GM19324 (cell line): ENCODE measurements at regions not wholly inside any gene's neighbourhood (a gene's known extent, or its start where the extent isn't known, plus 50 kb on each side); places are given as distances from the start of the nearest gene placed in this dataset.
"Not testable (repeated sequence)": the region's sequence is repeated elsewhere in the genome, so short reads cannot be mapped to it uniquely, and the experiment has no call there.

Source experiments
- ATAC-seq: cut with Tn5 transposase; IDR thresholded peaks from one replicate; pipeline ENCODE4 v1.9.1; 2021; ENCODE audit warnings: mild to moderate bottlenecking, moderate library complexity; ENCODE audit not compliant: unreplicated experiment, low FRiP score

- no peak for ATAC-seq
Observed at GRCh38 chr21:35556536-35556935, 503.8 kb downstream of the SETD4 start.

GRCh38 chr21:35552483-35552882, 503.4 kb upstream of the RUNX1 start:
- ATAC-seq, result not testable (repeated sequence)

GRCh38 chr21:35548904-35549615, 500.0 kb upstream of the RUNX1 start:
- no peak for ATAC-seq

- no peak for ATAC-seq
Observed at GRCh38 chr21:35547946-35548774, 499.1 kb upstream of the RUNX1 start.

- ATAC-seq, result no peak
Observed at GRCh38 chr21:35543746-35544145, 494.6 kb upstream of the RUNX1 start.

GRCh38 chr21:35540950-35541638, 492.0 kb upstream of the RUNX1 start:
- ATAC-seq, result no peak

GRCh38 chr21:35538386-35538785, 489.3 kb upstream of the RUNX1 start:
- ATAC-seq, result no peak

GRCh38 chr21:35537604-35538003, 488.5 kb upstream of the RUNX1 start:
- ATAC-seq, result no peak

DNA sequence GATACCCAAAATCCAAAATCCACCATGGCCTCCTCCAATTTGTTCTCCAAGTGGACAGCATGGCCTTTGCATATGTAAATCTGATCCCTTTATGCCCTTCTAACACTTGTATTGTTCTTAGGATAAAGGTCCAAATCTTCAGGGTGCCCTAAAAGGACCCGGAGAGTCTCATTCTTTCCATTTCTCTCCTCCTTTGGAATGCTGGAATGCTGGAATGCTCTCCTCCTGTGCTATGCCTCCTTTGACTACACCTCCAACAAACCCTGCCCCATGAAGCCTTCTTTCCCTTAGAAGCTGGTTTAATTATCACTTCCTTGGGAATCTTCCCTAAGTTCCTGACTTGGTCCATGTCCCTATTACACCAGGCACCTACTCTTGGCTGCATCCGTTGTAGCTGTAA, 484.8 kb upstream of the RUNX1 start:
- no peak for ATAC-seq

DNA sequence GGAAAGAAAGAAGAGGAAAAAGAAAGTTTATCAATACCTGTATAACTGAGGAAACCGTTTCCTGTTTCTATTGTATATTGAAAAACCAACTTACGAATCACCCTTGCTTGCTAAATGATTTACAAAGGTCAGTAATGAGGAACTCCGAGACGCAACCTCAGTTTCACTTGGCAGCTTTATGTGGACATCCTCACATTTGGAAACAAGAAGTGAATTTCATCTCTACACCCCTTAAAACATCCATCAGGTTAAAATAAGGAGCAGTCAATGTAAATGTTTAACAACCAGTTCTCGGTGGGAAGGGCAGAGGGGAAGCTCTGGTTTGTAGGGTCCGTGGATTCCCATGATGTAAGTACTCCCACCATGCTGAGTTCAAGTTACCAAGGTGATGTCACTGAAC, 481.7 kb upstream of the RUNX1 start:
- no peak for ATAC-seq

- ATAC-seq, result no peak
Observed at GRCh38 chr21:35529171-35529863, 480.2 kb upstream of the RUNX1 start.

GRCh38 chr21:35528116-35529042, 479.3 kb upstream of the RUNX1 start:
- ATAC-seq, result peak; percentile 40

DNA sequence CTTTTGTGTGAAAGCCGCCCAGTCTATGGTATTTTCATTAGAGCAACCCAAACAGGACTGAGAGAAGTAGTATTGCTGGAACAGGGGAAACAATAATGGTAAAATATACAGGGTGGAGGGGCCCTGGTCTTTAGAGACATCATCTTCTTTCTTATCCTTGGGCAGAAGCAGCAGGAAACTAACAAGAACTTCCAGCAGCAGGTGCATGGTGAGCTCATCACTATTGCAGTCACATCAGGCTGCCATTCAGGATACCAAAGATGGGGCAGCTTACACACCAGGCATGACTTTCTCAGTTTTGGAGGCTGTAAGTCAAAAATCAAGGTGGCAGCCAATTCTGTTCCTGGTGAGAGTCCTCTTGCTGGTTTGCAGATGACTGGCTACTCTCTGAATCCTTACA, 478.3 kb upstream of the RUNX1 start:
- ATAC-seq, result no peak

DNA sequence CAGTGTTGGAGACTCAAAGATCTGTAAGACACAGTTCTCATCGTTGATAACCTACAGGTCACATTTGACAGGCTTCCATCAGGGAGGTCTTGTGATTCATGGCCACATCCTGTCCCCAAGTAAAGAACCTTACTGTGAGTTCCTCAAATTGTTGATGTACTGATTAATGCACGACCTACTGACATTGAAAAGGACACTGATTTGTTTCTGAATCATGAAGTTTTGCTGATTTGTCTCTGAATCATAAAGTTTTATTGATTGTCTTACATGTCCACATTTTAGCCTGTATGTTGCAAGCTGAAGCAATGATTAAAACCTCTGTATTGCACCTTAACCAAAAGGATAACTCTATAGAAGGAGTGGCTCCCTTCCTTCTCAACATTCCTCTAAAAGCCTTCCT, 476.3 kb upstream of the RUNX1 start:
- ATAC-seq, result no peak

GRCh38 chr21:35521852-35522505, 472.9 kb upstream of the RUNX1 start:
- ATAC-seq, result no peak

DNA sequence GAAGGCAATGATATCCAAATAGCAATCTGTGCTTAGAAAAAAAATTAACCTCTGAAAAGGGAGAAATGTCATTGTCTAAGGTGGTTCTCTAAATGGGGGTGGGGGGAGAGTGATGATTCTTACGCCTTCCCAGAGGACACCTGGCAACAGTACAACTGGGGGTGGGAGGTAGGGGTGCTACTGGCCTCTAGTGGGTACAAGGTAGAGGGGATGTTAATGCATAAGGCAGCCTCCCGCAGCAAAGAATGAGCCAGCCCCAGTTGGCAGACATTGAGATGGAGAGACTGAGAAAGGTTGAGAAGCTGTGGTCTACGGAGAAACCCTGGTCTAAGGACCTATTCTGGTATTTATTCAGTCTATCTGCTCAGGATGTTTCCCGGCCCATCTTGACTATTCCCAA, 472.2 kb upstream of the RUNX1 start:
- no peak for ATAC-seq

- ATAC-seq, result no peak
Observed at GRCh38 chr21:35520856-35521255, 471.8 kb upstream of the RUNX1 start.

DNA sequence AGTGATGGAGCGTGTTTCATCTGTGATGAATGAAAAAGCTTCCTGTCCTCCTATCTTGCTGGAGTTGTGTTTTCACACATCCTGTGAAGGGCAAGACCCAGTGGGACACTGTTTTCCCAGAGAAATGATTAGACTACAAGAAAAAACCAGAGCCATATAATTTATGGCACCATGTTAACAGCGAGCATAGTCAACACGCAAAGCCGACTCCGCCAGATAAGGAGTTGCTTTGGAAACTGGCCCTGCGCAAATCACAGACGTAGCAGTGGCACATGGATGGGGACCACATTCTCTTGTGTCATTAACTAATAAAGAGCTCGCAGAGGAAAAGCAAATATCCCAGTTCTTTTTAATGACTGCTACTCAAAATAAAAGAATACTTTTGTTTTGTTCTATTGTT, 471.2 kb upstream of the RUNX1 start:
- no peak for ATAC-seq

DNA sequence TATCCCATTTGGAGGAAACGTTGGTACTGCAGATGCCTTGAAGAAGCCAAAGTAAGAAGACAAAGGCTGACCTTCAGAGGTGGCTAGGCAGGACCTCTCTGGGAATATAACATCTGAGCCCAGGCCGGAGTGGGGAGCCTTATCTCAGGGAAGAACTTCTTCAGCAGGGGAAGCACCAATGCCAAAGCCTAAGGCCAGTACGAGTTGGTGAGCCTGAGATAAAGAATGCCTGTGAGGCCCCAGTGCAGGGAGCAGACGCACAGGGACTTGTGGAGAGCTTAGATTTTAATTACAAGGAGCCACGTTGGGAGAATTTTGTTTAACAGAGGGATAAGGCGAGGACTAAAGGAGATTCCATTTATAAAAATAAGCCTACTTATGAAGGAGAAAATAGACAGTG, 468.8 kb upstream of the RUNX1 start:
- ATAC-seq, result no peak
